ENCODE measurements at regions not wholly inside any gene's neighbourhood (a gene's known extent, or its start where the extent isn't known, plus 50 kb on each side); places are given as distances from the start of the nearest gene placed in this dataset.

- no peak for DNase-seq
Observed at GRCh38 chr9:109830545-109830944, 50.5 kb downstream of the PALM2AKAP2 start.

DNA sequence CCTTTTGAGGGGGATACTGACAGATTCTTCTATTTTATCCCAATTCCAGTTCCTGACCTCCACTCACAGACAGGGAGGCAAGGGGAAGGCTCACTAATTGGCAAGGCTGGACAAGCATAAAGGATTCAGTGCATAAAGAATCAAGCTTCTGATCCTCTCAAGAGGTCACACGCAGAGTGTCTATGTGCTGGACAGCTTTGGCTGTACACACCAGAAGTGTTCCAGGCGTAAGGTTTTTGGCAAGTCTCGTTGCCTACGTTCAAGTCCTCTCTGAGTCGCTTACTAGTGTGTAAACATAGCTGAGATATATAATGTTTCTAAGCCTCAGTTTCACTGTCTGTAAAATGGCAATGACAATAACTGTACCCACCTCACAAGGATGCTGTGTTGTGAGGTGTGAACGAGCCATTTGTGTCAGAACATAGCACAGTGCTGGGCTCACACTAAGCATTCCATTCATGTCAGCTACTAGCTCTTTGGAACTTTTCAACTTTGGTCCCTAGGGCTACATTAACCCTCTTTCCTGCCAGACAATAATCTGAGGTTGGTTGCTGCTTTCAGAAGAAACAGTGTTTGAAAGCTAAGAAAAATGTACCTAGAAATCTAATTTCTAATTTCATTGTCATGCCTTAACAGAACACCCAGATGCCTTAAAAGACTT lies 52.1 kb downstream of the PALM2AKAP2 start:
- no peak for DNase-seq

- DNase-seq, result no peak
Observed at GRCh38 chr9:109834855-109835254, 54.9 kb downstream of the PALM2AKAP2 start.

GRCh38 chr9:109843641-109844040 lies 63.6 kb downstream of the PALM2AKAP2 start:
- no peak for DNase-seq

GRCh38 chr9:109845226-109845625 lies 65.2 kb downstream of the PALM2AKAP2 start:
- no peak for DNase-seq

DNA sequence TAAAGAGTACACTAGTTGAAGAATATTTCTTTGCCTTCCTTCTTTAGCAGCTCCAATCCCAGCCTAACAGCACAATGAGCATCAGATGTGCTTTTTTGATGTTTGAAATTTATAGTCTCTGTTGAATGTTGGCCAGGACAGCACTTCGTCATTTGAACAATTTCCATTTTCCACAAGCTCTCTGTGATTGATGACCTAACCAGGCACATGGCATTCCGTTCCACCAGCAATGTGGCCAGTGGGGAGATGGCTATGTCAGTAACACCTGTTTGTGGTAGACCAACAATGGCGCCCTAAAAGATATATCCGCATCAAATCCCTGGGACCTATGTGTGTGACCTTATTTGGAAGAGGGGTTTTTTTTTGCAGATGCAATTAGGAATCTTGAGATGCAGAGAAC lies 66.8 kb downstream of the PALM2AKAP2 start:
- no peak for DNase-seq

DNA sequence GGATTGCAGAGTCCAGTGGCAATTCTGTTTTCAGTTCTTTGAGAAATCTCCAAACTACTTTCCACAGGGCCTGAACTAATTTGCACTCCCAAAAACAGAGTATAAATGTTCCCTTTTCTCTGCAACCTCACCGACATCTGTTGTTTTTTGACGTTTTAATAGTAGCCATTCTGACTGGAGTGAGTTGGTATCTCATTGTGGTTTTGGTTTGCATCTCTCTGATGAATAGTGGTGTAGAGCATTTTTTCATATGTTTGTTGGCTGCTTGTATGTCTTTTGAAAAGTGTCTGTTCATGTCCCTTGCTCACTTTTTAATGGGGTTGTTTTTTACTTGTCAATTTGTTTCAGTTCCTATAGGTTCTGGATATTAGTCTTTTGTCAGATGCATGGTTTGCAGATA lies 72.6 kb downstream of the PALM2AKAP2 start:
- no peak for DNase-seq

GRCh38 chr9:109855540-109855939 lies 75.5 kb downstream of the PALM2AKAP2 start:
- no peak for DNase-seq

DNA sequence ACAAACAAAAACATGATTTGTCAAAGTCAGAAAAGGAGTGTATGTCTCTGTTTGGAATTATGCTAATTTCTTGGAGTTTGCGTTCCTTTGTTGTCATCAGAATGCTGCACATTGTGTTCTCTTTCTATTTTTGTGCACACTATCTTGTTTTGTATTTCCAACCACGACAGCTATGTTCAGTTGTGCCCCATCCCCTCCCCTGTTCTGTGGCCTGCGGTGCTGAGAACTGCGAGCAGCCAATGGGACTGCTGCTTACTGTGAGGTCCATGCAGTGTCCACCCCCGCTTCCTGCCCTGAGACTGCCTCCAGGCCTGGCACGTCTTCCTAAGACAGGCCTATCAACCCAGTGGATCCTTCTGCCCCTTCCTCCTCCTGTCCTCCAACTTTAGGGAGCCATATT lies 76.8 kb downstream of the PALM2AKAP2 start:
- no peak for DNase-seq

DNA sequence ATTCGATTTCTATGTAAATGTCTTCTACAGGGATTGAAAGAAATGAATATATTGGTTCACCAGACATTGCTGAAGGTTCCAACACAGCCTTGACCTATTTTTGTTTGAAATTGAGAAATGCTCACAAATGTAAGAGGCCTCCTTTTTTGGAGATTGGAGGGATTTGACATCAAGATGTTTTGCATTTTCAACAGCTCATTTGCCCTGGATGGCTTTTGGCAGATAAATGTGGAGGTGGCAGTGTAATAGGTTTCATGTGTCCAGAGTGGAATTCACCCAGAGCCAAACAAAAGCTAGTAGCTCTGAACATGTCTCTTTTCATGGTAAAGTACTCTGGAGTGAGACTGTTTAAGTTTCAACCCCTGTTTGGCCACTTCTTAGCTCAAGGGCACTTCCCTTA lies 77.3 kb downstream of the PALM2AKAP2 start:
- DNase-seq, result no peak

DNA sequence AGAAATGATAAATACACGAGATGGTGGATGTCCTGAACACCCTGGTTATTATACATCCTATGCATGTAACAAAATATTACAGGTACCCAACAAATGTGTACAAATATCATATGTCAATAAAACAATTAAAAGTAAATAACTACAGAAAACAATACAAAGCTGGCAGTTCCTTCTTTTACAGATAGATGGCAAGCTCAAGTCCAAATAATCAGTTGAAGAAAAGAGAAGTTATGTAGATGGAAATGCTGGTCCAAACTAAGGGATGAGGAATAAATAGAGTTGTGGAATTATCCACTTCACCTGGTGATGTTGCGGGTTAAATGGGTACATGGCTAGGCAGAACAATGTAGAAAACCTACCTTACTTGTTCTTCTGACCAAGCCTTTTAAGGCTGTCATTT lies 79.4 kb downstream of the PALM2AKAP2 start:
- no peak for DNase-seq

DNA sequence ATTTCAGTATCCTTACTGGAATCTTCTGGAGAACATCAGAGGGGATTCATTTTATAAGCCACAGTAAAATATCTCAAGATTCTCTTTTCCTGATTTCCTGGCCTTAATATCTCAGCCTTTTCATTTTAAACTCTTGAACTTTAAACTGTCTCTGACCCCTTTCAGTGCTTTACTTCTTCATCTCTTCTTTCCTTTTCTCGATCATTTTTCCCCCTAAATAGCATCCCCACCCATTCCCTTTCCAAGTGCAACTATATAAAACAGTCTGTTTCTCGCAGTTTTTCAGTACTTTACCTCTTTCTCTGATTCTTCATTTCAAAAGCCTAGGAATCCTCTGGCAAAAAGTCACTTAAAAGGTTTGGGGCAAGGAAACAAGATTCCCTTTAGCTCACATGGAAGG lies 80.5 kb downstream of the PALM2AKAP2 start:
- no peak for DNase-seq

GRCh38 chr9:109861499-109861898 lies 81.5 kb downstream of the PALM2AKAP2 start:
- no peak for DNase-seq

DNA sequence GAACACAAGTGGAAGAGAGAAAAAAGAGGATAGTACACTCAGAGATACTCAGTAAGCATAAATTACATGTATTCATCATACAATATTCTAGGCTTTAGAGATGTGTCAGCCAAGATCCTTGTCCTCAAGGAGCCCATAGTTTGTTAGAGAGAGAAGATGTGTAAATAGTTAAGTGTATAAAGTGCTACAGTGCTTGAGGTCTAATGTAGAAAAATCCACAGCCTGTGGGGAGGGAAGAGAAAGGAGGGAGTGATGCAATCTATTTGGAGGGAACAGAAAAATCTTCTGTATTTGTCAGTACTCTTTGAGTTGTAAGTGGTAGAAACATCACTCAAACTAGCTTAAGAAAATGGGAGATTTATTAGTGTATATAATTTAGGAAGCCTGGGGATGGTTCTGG lies 81.9 kb downstream of the PALM2AKAP2 start:
- no peak for DNase-seq

GRCh38 chr9:109862452-109862851 lies 82.5 kb downstream of the PALM2AKAP2 start:
- no peak for DNase-seq

DNA sequence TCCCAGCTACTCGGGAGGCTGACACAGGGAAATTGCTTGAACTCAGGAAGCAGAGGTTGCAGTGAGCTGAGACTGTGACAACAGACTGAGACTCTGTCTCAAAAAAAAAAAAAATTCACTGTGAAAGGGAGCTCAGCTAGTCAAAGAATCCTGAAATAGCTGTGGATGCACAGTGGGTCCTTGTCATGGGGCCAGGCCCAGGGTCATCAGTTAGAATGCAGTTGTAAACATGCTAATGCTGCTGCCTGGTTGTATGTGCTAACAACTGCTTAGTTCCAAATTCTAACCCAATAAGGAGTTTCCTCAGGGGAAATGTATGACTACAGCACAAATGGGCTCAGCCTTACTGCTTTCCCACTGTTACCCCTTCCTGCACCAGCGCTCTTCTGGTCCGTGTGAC lies 84.0 kb downstream of the PALM2AKAP2 start:
- no peak for DNase-seq

- no peak for DNase-seq
Observed at GRCh38 chr9:109865521-109865920, 85.5 kb downstream of the PALM2AKAP2 start.

DNA sequence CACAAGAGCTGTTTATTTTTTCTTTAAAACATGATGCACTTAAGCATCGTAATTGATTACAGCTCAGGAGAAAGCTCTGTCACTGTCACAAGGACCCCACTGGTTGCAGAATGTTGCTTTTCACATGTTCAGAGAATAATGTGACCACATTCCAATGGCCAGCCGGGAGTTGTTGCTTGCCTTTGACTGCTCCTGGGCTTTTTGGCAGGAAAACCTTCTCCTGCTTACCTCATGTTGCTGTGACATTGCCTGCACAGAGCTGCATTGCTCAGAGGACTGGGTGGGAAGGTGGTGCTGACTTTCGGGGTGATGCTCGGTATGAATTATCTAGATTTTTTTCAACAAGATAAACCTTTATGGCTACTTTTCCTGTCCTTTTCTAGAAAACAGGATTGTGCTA lies 88.2 kb downstream of the PALM2AKAP2 start:
- no peak for DNase-seq

GRCh38 chr9:109868722-109869121 lies 88.7 kb downstream of the PALM2AKAP2 start:
- DNase-seq, result no peak

DNA sequence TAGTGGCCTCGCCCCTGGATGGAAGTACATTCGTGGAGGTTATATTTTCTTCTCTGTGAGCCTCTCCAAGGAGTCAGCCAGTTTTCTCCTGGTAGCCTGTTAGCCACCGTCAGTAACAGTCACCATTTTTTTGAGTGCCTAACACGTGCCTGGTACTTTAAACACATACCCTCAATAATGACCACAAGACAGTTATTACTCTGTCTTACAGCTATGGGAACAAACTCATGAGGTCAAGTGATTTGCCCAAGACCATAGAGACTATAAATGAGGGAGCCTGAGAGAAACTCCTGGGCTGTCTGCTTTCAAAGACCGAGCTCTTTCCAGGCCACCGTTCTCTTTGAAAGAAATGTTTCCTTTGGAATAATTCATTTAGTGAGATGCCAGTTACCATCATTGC lies 90.4 kb downstream of the PALM2AKAP2 start:
- no peak for DNase-seq

DNA sequence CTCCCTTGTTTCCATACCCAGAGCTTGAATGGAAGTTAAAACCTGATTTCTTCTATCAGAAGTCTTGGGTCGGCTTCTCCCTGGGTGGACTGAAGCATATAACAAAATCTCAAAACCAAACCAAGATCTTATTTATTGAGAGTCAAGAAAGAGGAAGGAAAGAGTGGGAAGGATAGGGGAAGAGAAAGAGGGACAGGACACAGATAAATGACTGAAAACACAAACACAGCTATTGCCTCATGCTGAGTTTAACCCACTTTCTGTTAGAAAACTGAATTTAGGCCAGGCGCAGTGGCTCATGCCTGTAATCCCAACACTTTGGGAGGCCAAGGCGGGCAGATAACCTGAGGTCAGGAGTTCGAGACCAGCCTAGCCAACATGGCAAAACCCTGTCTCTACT lies 92.9 kb downstream of the PALM2AKAP2 start:
- no peak for DNase-seq

GRCh38 chr9:109875495-109876129 lies 95.6 kb downstream of the PALM2AKAP2 start:
- no peak for DNase-seq

DNA sequence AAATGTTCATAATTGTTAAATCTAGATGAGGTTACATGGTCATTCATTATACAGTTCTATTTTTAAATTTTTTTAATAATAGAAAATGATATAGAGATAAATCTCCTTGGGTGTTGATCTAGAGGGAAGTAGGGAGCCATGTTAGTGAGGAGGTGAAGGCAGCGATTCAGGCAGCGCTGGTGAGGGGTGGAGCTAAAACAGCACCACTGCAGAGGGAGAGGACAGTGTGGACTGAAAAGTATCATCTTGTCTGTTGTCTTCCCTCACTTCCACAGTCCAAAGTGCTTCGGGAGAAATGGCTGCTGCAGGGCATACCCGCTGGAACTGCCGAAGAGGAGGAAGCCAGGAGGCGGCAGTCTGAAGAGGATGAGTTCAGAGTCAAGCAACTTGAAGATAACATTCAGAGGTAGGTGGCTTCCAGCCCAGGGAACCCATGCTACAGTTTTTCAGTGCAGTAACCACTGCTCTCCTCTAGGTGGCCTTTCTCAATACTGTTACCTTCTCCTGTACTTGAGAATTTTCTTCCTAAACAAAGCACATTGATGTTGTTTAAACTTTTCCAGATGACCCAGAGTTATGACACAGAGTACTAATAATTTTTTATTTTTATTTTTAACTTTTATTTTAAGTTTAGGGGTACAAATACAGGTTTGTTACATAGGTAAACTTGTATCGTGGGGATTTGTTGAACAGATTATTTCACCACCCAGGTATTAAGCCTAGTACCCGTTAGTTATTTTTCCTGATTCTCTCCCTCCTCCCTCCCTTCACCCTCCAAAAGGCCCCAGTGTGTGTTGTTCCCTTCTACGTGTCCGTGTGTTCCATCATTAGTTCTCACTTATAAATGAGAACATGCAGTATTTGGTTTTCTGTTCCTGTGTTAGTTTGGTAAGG lies 100.5 kb downstream of the PALM2AKAP2 start:
- DNase-seq, result no peak

GRCh38 chr9:109883623-109884022 lies 103.6 kb downstream of the PALM2AKAP2 start:
- DNase-seq, result no peak

All from NCI-H526 treated with DMSO at 0.1 percent for 48 hours (cell line).